ENCODE measurements at regions not wholly inside any gene's neighbourhood (a gene's known extent, or its start where the extent isn't known, plus 50 kb on each side); places are given as distances from the start of the nearest gene placed in this dataset.

GRCh38 chr10:60728056-60728455, 50.2 kb upstream of the CDK1 start:
- DNase-seq (ENCODE audit: extremely low read depth in 1 of 11, low read depth in 9 of 11, low spot score in 4 of 11): no peak

- DNase-seq (ENCODE audit: extremely low read depth in 1 of 11, low read depth in 9 of 11, low spot score in 4 of 11): no peak
These were observed 52.0 kb upstream of the CDK1 start for GRCh38 chr10:60726257-60726656.

- no peak for DNase-seq (ENCODE audit: extremely low read depth in 1 of 11, low read depth in 9 of 11, low spot score in 4 of 11)
These were observed 55.7 kb upstream of the CDK1 start for GRCh38 chr10:60722623-60723022.

GRCh38 chr10:60719721-60720120, 58.6 kb upstream of the CDK1 start:
- DNase-seq (ENCODE audit: extremely low read depth in 1 of 11, low read depth in 9 of 11, low spot score in 4 of 11): no peak

DNA sequence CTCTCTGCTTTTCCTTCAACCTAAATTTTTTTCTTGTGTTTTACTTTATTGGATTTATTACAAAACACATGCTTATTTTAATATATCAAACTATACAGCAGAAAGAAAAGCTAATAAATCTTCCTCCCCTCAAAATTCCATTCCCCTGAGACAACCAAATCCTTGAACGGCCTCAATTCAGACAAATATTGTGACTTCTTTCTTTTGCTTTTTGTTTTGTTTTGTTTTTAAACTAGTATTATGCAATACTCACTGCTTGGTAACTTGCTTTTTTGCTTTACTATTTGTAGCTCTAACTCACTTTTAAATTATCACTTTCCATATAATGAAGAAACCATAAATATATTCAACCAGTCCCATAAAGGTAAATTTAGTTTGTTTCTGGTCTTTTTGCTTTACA, 59.4 kb upstream of the CDK1 start:
- no peak for DNase-seq (ENCODE audit: extremely low read depth in 1 of 11, low read depth in 9 of 11, low spot score in 4 of 11)

DNA sequence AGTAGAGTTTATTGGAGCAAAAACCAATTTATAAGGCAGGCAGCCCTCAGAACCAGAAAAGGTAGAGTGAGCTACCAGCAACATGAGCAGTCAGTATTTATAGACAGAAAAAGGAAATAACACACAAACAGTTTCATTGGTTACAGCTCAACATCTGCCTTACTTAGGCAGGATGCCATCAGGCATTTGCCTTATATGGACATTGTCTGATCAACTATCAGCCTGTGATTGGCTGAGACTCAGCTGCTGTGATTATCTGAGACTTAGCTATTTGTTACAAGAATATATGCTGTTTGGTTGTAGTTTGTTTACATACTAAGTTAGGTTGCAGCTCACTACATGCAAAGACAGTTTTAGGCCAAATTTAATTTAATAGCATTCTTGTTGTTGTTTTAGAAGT, 60.4 kb upstream of the CDK1 start:
- no peak for DNase-seq (ENCODE audit: extremely low read depth in 1 of 11, low read depth in 9 of 11, low spot score in 4 of 11)

- no peak for DNase-seq (ENCODE audit: extremely low read depth in 1 of 11, low read depth in 9 of 11, low spot score in 4 of 11)
These were observed 64.0 kb upstream of the CDK1 start for GRCh38 chr10:60714233-60714632.

GRCh38 chr10:60711496-60711895, 66.8 kb upstream of the CDK1 start:
- no peak for DNase-seq (ENCODE audit: extremely low read depth in 1 of 11, low read depth in 9 of 11, low spot score in 4 of 11)

GRCh38 chr10:60710041-60710440, 68.2 kb upstream of the CDK1 start:
- no peak for DNase-seq (ENCODE audit: extremely low read depth in 1 of 11, low read depth in 9 of 11, low spot score in 4 of 11)

- DNase-seq (ENCODE audit: extremely low read depth in 1 of 11, low read depth in 9 of 11, low spot score in 4 of 11): no peak
These were observed 69.6 kb upstream of the CDK1 start for GRCh38 chr10:60708666-60709065.

DNA sequence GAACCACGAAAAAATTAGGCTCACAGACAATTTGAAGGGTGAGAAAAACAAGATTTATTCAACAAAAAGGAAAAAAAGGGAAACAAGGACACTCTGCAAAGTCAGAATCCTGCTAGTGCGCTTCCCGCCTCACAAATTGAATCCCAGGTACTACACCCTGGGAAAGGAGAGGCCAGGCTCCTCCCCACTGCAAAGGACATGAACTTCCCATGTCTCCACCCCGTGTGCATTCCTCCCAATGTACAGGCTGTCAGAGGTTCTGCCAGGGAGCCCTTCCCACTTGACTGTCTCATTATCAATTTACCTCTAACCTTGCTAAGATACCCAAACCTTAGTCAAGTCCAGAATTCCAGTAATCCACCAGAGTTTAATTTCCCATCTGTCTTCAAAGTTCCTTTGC, 70.4 kb upstream of the CDK1 start:
- no peak for DNase-seq (ENCODE audit: extremely low read depth in 1 of 11, low read depth in 9 of 11, low spot score in 4 of 11)

- no peak for DNase-seq (ENCODE audit: extremely low read depth in 1 of 11, low read depth in 9 of 11, low spot score in 4 of 11)
These were observed 72.1 kb upstream of the CDK1 start for GRCh38 chr10:60706146-60706545.

DNA sequence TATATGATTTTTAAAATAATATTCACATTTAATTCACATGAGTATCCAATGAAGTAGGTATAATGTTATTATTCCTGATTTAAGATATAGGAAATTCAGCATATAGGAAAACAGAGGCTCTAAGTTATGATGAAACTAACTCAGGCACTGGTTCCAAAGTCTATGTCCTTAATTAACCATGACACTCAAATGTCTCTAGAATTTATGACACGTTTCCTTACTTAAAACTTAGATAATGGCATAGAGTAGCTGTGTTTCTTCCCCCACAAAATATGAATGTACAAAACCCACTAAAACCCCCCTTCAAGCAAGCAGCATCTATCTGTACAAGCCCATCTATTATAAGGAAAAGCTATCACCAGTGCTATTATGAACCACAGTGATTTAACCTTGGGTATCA, 72.9 kb upstream of the CDK1 start:
- no peak for DNase-seq (ENCODE audit: extremely low read depth in 1 of 11, low read depth in 9 of 11, low spot score in 4 of 11)

DNA sequence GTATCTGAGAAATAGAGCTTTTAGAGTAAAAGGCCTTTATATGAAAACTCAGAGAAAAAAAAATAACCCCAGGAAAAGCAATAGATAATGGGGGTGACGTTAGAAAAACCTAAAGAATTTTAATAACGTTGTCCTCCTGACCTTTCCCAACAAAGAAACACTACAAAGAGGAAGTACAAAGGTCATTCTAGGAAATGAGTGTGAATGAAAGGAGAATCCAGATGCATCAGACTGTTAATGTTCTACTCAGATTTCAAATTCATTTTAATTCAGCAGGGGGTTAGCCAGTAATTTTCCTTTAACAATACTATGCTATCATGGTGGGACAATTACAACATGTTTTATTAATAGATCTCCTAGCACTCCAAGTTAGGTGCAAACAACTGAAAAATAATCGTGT, 73.8 kb upstream of the CDK1 start:
- DNase-seq (ENCODE audit: extremely low read depth in 1 of 11, low read depth in 9 of 11, low spot score in 4 of 11): peak in 3 of 11 donors; percentile 4 to 33 (median 4)

DNA sequence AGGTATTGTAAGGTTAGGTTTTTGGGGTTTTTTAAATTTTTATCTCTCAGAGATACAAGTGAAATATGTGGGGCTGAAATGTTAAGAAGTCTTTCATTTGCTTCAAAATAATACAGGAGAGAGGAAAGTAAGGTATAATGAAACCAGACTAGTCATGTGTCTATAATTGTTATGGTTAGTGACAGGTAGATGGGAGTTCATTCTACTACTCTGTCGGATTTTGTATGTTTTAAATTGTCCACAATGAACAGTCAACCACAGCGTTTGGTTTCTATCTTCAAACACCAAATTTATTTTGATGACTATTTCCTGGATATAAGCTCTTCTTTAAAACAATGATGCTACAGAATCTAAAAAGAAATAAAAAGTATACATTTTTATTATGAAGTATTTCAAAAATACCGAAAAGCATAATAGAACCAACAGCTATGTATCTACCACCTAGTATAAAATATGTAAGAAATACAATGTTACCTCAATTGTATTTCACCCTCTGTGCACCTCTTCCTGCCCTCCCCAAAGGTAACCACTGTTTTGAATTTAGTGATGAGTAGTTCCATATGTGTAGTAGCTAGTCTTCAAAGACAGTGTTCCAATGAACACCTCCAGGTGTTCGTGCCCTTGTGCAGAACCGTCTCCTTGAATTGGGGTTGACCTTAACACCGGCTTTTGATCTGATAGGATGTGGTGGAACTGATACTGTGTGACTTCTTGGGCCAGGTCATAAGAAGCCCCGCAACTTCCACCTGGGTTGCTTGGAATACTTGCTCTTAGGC, 74.8 kb upstream of the CDK1 start:
- no peak for DNase-seq (ENCODE audit: extremely low read depth in 1 of 11, low read depth in 9 of 11, low spot score in 4 of 11)

- no peak for DNase-seq (ENCODE audit: extremely low read depth in 1 of 11, low read depth in 9 of 11, low spot score in 4 of 11)
These were observed 90.6 kb upstream of the CDK1 start for GRCh38 chr10:60687679-60688078.

- DNase-seq (ENCODE audit: extremely low read depth in 1 of 11, low read depth in 9 of 11, low spot score in 4 of 11): no peak
These were observed 94.2 kb upstream of the CDK1 start for GRCh38 chr10:60684091-60684490.

DNA sequence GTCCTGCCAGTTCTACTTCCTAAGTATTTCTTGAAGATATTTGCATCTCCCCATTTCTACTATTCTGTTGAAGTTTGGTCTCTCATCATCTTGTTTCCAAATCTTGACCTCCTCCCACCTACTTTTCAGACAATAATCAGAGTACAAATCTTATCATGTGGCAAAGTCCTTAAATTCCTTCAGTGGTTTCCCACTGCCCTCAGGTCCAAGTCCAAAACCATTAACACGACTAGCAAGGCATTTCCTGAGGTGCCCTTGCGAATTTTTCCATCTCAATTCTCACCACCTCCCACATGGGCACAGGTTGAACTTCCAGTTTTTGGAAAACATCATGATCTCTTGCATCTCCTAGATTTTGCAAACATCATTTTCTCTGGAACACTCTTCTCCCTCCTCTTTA, 97.2 kb upstream of the CDK1 start:
- no peak for DNase-seq (ENCODE audit: extremely low read depth in 1 of 11, low read depth in 9 of 11, low spot score in 4 of 11)

DNA sequence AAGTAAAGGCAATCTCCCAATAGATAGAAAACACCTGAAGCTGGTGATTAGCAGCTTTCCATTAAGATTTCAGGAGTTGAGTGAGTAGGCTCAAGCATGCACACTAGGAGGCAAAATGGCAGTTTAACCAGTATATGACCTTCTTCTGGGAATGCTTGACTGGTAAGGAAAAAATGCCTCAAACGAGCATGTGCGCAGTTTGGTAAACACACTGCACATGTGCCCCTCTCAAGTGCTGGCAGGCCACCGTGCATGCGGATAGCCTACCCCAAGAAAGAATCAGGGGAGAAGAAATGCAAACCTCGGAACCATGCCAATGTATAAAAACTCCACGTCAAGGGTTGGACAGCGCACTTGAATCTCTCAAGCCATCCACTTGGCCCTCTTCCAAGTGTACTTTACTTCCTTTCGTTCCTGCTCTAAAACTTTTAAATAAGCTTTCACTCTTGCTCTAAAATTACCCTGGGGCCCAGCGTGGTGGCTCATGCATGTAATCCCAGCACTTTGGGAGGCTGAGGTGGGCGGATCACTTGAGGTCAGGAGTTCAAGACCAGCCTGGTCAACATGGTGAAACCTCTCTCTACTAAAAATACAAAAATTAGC, 98.8 kb upstream of the CDK1 start:
- no peak for DNase-seq (ENCODE audit: extremely low read depth in 1 of 11, low read depth in 9 of 11, low spot score in 4 of 11)

GRCh38 chr10:60678978-60679377, 99.3 kb upstream of the CDK1 start:
- no peak for DNase-seq (ENCODE audit: extremely low read depth in 1 of 11, low read depth in 9 of 11, low spot score in 4 of 11)

- no peak for DNase-seq (ENCODE audit: extremely low read depth in 1 of 11, low read depth in 9 of 11, low spot score in 4 of 11)
These were observed 100.6 kb upstream of the CDK1 start for GRCh38 chr10:60677531-60678129.
